Retinal pigment epithelial cell (primary cell): ENCODE measurements at regions not wholly inside any gene's neighbourhood (a gene's known extent, or its start where the extent isn't known, plus 50 kb on each side); places are given as distances from the start of the nearest gene placed in this dataset.
A peak's percentile ranks its signal among the peaks of the same experiment; 100 is the strongest.

Experiments used
- DNase-seq: peaks from one replicate; pipeline ENCODE4 v3.0.0-alpha.2; 2010; ENCODE audit warnings: low read depth
- H3K4me3 ChIP-seq: 2 replicates; pipeline ENCODE4 v1.5.1; 2011; ENCODE audit warnings: mild to moderate bottlenecking, low read length, control low read depth, moderate library complexity
- CTCF ChIP-seq: conservative IDR thresholded peaks from 2 replicates; pipeline ENCODE4 v1.5.1; 2011; ENCODE audit warnings: low read depth, low read length, control low read depth, inconsistent platforms

DNA sequence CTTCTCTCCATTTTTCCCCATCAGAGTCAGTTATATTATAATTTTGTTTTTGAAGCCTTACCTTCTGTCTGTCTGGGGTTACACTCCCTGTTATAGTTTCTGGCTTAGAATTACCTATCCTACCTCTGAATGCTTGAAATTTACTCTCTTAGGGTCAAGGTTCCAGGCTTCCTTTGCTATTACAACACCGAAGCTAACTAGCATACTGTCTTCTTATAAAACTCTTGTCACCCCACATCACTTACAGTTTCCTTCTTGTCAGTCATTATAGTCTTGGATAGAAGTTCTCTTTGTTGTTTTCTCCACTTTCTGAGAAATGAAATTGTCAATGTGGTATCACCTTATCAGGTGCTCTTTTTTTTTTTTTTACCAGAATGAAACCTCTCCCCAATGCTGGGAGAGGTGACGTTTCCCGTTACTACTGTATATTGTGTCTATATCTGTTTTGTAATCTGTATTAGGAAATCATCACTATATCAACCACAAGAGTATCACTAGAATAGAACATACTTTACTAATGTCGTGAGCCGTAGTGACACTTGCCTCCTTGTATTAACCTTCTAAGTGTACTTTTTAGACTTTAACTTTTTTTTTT lies 69.2 kb upstream of the PSMA6 start:
- no peak overlapping the region for H3K4me3 ChIP-seq
- no peak for TF ChIP-seq CTCF
- DNase-seq: no peak

- no peak for DNase-seq
- no peak overlapping the region for H3K4me3 ChIP-seq
- TF ChIP-seq CTCF: no peak
Measured at GRCh38 chr14:35223927-35224326, 68.3 kb upstream of the PSMA6 start.

GRCh38 chr14:35224615-35225014 lies 67.6 kb upstream of the PSMA6 start:
- no peak for TF ChIP-seq CTCF
- no peak overlapping the region for H3K4me3 ChIP-seq
- no peak for DNase-seq

DNA sequence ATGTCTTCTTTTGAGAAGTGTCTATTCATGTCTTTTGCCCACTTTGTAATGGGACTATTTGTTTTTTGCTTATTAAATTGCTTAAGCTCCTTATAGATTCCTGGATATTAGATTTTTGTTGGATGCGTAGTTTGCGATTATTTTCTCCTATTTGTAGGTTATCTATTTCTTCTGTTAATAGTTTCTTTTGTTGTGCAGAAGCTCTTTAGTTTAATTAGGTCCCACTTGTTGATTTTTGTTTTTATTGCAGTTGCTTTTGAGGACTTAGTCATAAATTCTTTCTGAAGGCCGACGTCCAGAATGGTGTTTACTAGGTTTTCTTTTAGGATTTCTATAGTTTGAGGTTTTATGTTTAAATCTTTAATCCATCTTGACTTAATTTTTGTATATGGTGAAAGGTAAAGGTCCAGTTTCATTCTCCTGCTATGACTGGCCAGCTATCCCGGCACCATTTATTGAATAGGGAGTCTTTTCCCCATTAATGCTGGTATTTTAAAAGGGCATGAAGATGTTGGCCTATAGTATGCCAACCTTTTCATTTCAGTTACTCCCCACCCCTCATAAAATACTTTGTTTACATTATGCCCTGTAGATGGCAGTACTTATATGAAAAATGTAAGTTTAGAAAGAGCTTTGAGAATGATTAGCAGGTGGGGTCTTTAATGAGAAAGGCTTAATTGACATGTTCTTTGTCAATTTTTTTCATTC lies 62.9 kb upstream of the PSMA6 start:
- H3K4me3 ChIP-seq: no peak overlapping the region
- DNase-seq: no peak
- TF ChIP-seq CTCF: peak; percentile 36

- no peak for TF ChIP-seq CTCF
- DNase-seq: no peak
- no peak overlapping the region for H3K4me3 ChIP-seq
Measured at GRCh38 chr14:35229792-35230089, 62.4 kb upstream of the PSMA6 start.

- no peak for DNase-seq
- no peak for TF ChIP-seq CTCF
- no peak overlapping the region for H3K4me3 ChIP-seq
Measured at GRCh38 chr14:35231207-35231760, 60.9 kb upstream of the PSMA6 start.
